ENCODE measurements at regions not wholly inside any gene's neighbourhood (a gene's known extent, or its start where the extent isn't known, plus 50 kb on each side); places are given as distances from the start of the nearest gene placed in this dataset.

- TF ChIP-seq CTCF (IDR thresholded peaks at IDR 0.05) (no peak), ZFX (IDR thresholded peaks at IDR 0.05; ENCODE audit: borderline replicate concordance) (no peak)
These were observed 129.8 kb upstream of the SLC24A2 start for GRCh38 chr9:19918630-19919029.

Measured in 22Rv1 (cell line).